Left lung (tissue), 4 donors: ENCODE measurements at regions not wholly inside any gene's neighbourhood (a gene's known extent, or its start where the extent isn't known, plus 50 kb on each side); places are given as distances from the start of the nearest gene placed in this dataset.

Experiments
- ATAC-seq: fragments of 200-7000 bp; cut with Tn5 transposase; one replicate; pipeline ENCODE4 v1.9.1; 2020; ENCODE audit warnings: moderate library complexity
- DNase-seq, 4 donors: peaks; one replicate each; pipeline ENCODE4 v3.0.0-alpha.2; 2013 to 2020
- H3K27ac ChIP-seq, 2 donors: fragments of 200-600 bp; sonication (generic) in 1 of 2; one replicate each; pipeline versions ENCODE4 v1.5.0 to v1.8.0; 2020 to 2021
- H3K27me3 ChIP-seq, 2 donors: fragments of 200-600 bp; sonication (generic) in 1 of 2; one replicate each; pipeline versions ENCODE4 v1.5.0 to v1.8.0; 2020 to 2021
- H3K36me3 ChIP-seq, 2 donors: fragments of 200-600 bp; sonication (generic) in 1 of 2; one replicate each; pipeline versions ENCODE4 v1.5.0 to v1.8.0; 2020 to 2021
- H3K4me1 ChIP-seq, 2 donors: fragments of 200-600 bp; one replicate each; pipeline ENCODE4 v1.8.0; 2021
- H3K4me3 ChIP-seq, 2 donors: fragments of 200-600 bp; sonication (generic) in 1 of 2; one replicate each; pipeline versions ENCODE4 v1.5.0 to v1.8.0; 2020 to 2021; ENCODE audit warnings: mild to moderate bottlenecking in 1 of 2
- H3K9me3 ChIP-seq, 2 donors: fragments of 200-600 bp; sonication (generic) in 1 of 2; one replicate each; pipeline versions ENCODE4 v1.5.0 to v1.8.0; 2020 to 2021
- CTCF ChIP-seq, 2 donors: fragments of 200-600 bp; sonication (generic) in 1 of 2; IDR thresholded peaks; one replicate each; pipeline versions ENCODE4 v1.5.0 to v1.8.0; 2021; ENCODE audit warnings: antibody characterized with exemption in 2 of 2
- intact Hi-C, 2 donors: fragments of 100-400 bp; cut with DNase I; formaldehyde crosslinking; loops; one replicate each; pipeline versions ENCODE4 v1.11.2 to v1.14.2; 2022
- donor health status: DM: no; HTN: yes; CAD: no.
- donor health status: DM: no; HTN: no; CAD: no.

- intact Hi-C loops, result no loop called here
- no peak for ATAC-seq
- Histone ChIP-seq H3K27ac (no peak overlapping the region), H3K36me3 (no peaks in the 10 kb centered on the region), H3K9me3 (no peaks in the 10 kb centered on the region), H3K27me3 (no peaks in the 10 kb centered on the region), H3K4me1 (no peaks in the 10 kb centered on the region), H3K4me3 (no peak overlapping the region)
- DNase-seq, result peak in 1 of 4 donors; percentile 2
- no peak for TF ChIP-seq CTCF (IDR thresholded peaks at IDR 0.05)
These were observed 1644.5 kb upstream of the NUDT12 start for GRCh38 chr5:105207066-105207465.

GRCh38 chr5:105197531-105197930 lies 1634.9 kb upstream of the NUDT12 start:
- no peak overlapping the region for H3K27ac ChIP-seq
- H3K27me3 ChIP-seq, result no peaks in the 10 kb centered on the region
- H3K36me3 ChIP-seq, result no peaks in the 10 kb centered on the region
- ATAC-seq (no peak), DNase-seq (no peak)
- H3K4me3 ChIP-seq, result no peak overlapping the region
- no peak for TF ChIP-seq CTCF (IDR thresholded peaks at IDR 0.05)
- intact Hi-C loops, result no loop called here
- no peaks in the 10 kb centered on the region for H3K4me1 ChIP-seq
- no peaks in the 10 kb centered on the region for H3K9me3 ChIP-seq

- ATAC-seq, result no peak
- Histone ChIP-seq H3K9me3 (no peaks in the 10 kb centered on the region), H3K4me1 (no peaks in the 10 kb centered on the region), H3K27ac (no peak overlapping the region), H3K36me3 (no peaks in the 10 kb centered on the region), H3K27me3 (no peaks in the 10 kb centered on the region), H3K4me3 (no peak overlapping the region)
- intact Hi-C loops, result no loop called here
- TF ChIP-seq CTCF (IDR thresholded peaks at IDR 0.05), result no peak
- no peak for DNase-seq
These were observed 1633.2 kb upstream of the NUDT12 start for GRCh38 chr5:105195765-105196164.

- Histone ChIP-seq H3K4me3 (no peak overlapping the region), H3K9me3 (peaks cover 0 to 2% of the 10 kb centered on the region in 2 donors), H3K36me3 (no peaks in the 10 kb centered on the region), H3K27me3 (no peaks in the 10 kb centered on the region), H3K4me1 (no peaks in the 10 kb centered on the region), H3K27ac (no peak overlapping the region)
- intact Hi-C loops, result no loop called here
- TF ChIP-seq CTCF (IDR thresholded peaks at IDR 0.05), result no peak
- DNase-seq (no peak), ATAC-seq (no peak)
These were observed 1610.3 kb upstream of the NUDT12 start for GRCh38 chr5:105172918-105173317.

GRCh38 chr5:105168806-105169205 lies 1606.2 kb upstream of the NUDT12 start:
- TF ChIP-seq CTCF (IDR thresholded peaks at IDR 0.05), result no peak
- DNase-seq (no peak), ATAC-seq (no peak)
- no peak overlapping the region for H3K4me3 ChIP-seq
- intact Hi-C loops, result no loop called here
- no peaks in the 10 kb centered on the region for H3K36me3 ChIP-seq
- H3K27me3 ChIP-seq, result no peaks in the 10 kb centered on the region
- peaks cover 0 to 2% of the 10 kb centered on the region in 2 donors for H3K9me3 ChIP-seq
- H3K4me1 ChIP-seq, result no peaks in the 10 kb centered on the region
- no peak overlapping the region for H3K27ac ChIP-seq
